Erythroblast (primary cell): ENCODE measurements at regions not wholly inside any gene's neighbourhood (a gene's known extent, or its start where the extent isn't known, plus 50 kb on each side); places are given as distances from the start of the nearest gene placed in this dataset.

ENCODE experiments used
- DNase-seq, 2 experiments: peaks; one replicate each; lab custom pipeline; 2025; lab: John Stamatoyannopoulos, UW
- GATA1 ChIP-seq: IDR thresholded peaks from 2 replicates; pipeline ENCODE4 v1.6.1; 2011; ENCODE audit warnings: low read depth, mild to moderate bottlenecking, control low read depth, low read length, moderate library complexity
- POLR2A ChIP-seq: IDR thresholded peaks from 2 replicates; pipeline ENCODE4 v1.6.1; 2011; ENCODE audit warnings: mild to moderate bottlenecking, low read length

GRCh38 chr7:94054130-94054529, 50.0 kb upstream of the BET1 start:
- DNase-seq: no peak

GRCh38 chr7:94055963-94056362, 51.8 kb upstream of the BET1 start:
- TF ChIP-seq POLR2A (no peak), GATA1 (no peak)
- no peak for DNase-seq

More at GRCh38 chr7:94054130-94054529, 50.0 kb upstream of the BET1 start:
- TF ChIP-seq GATA1 (no peak), POLR2A (no peak)

- no peak for TF ChIP-seq POLR2A
- TF ChIP-seq GATA1: no peak
- DNase-seq: no peak
These were observed 52.6 kb upstream of the BET1 start for GRCh38 chr7:94056796-94057207.

- no peak for DNase-seq
- TF ChIP-seq GATA1 (no peak), POLR2A (no peak)
These were observed 53.8 kb upstream of the BET1 start for GRCh38 chr7:94057955-94058354.

- no peak for DNase-seq
- TF ChIP-seq GATA1 (no peak), POLR2A (no peak)
These were observed 55.6 kb upstream of the BET1 start for GRCh38 chr7:94059746-94060145.

GRCh38 chr7:94060752-94061151, 56.6 kb upstream of the BET1 start:
- TF ChIP-seq GATA1: no peak
- no peak for DNase-seq

GRCh38 chr7:94061326-94061725, 57.2 kb upstream of the BET1 start:
- DNase-seq: no peak
- no peak for TF ChIP-seq GATA1
- no peak for TF ChIP-seq POLR2A

GRCh38 chr7:94062372-94062771, 58.2 kb upstream of the BET1 start:
- no peak for TF ChIP-seq GATA1
- no peak for DNase-seq

GRCh38 chr7:94064541-94065191, 60.5 kb upstream of the BET1 start:
- DNase-seq: peak in 1 of 2 experiments; percentile 10

GRCh38 chr7:94067047-94067446, 62.9 kb upstream of the BET1 start:
- TF ChIP-seq GATA1 (no peak), POLR2A (no peak)
- DNase-seq: no peak

More at GRCh38 chr7:94064541-94065191, 60.5 kb upstream of the BET1 start:
- TF ChIP-seq POLR2A (no peak), GATA1 (no peak)

- DNase-seq: no peak
- TF ChIP-seq GATA1: no peak
- no peak for TF ChIP-seq POLR2A
These were observed 63.4 kb upstream of the BET1 start for GRCh38 chr7:94067506-94067905.

GRCh38 chr7:94069162-94069739, 65.1 kb upstream of the BET1 start:
- TF ChIP-seq POLR2A: no peak
- TF ChIP-seq GATA1: no peak

GRCh38 chr7:94080551-94080950, 76.4 kb upstream of the BET1 start:
- TF ChIP-seq POLR2A (no peak), GATA1 (no peak)
- DNase-seq: no peak

More at GRCh38 chr7:94069162-94069739, 65.1 kb upstream of the BET1 start:
- DNase-seq: no peak

- no peak for TF ChIP-seq POLR2A
- DNase-seq: no peak
These were observed 78.0 kb upstream of the BET1 start for GRCh38 chr7:94082126-94082525.

- TF ChIP-seq POLR2A (no peak), GATA1 (no peak)
- DNase-seq: peak; percentile 21 to 50
These were observed 83.7 kb upstream of the BET1 start for GRCh38 chr7:94087664-94088352.
